ENCODE measurements at regions not wholly inside any gene's neighbourhood (a gene's known extent, or its start where the extent isn't known, plus 50 kb on each side); places are given as distances from the start of the nearest gene placed in this dataset.

DNA sequence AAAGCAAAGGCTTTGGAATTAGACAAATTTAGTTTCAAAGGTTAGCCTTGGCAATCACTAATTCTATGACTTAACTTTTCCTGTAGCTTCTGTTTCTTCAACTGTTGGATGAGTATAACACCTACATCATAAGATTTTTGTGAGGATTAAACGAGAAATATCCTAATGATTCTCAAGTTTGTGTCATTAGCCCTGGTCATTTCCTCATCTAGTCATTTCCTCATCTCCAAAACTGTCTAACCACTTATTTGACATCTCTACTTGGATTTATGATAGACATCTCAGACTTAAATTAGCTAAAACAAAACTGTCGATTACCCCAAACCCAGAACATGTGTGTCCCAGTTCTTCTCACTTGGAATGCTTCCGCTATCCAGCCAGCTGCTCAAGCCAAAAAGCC is 80.2 kb upstream of the CHODL start (continued):
- TF ChIP-seq CLOCK (CRISPR knock-in tag; IDR thresholded peaks at IDR 0.05; ENCODE audit: borderline replicate concordance) (no peak), MIER1 (IDR thresholded peaks at IDR 0.05; ENCODE audit: low read depth) (no peak), RBM14 (IDR thresholded peaks at IDR 0.05; ENCODE audit: borderline replicate concordance, insufficient read depth, low read depth, low read length) (no peak), HNRNPLL (IDR thresholded peaks at IDR 0.05; ENCODE audit: low read depth, low read length, poor library complexity, severe bottlenecking) (no peak), SLC30A9 (CRISPR knock-in tag; IDR thresholded peaks at IDR 0.05) (no peak), SNAPC5 (CRISPR knock-in tag; IDR thresholded peaks at IDR 0.05) (no peak), HDAC6 (IDR thresholded peaks at IDR 0.05; ENCODE audit: low read depth, low read length) (no peak), E2F1 (CRISPR knock-in tag; IDR thresholded peaks at IDR 0.05) (no peak), SETDB1 (IDR thresholded peaks at IDR 0.05; ENCODE audit: low read length) (no peak), GATA2 (CRISPR knock-in tag; IDR thresholded peaks at IDR 0.05) (no peak), GATAD2B (IDR thresholded peaks at IDR 0.05; ENCODE audit: borderline replicate concordance) (no peak), SAFB (IDR thresholded peaks at IDR 0.05; ENCODE audit: borderline replicate concordance, low read depth, low read length) (no peak), MAX (CRISPR knock-in tag; IDR thresholded peaks at IDR 0.05) (no peak), RNF2 (IDR thresholded peaks at IDR 0.05) (no peak), XRCC4 (IDR thresholded peaks at IDR 0.05; ENCODE audit: extremely low read depth, insufficient read depth, insufficient read length) (no peak), MCM7 (IDR thresholded peaks at IDR 0.05) (no peak)
- TF ChIP-seq, protein P1, sequence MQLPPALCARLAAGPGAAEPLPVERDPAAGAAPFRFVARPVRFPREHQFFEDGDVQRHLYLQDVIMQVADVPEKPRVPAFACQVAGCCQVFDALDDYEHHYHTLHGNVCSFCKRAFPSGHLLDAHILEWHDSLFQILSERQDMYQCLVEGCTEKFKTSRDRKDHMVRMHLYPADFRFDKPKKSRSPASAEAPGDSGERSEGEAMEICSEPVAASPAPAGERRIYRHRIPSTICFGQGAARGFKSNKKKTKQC (CRISPR knock-in tag; IDR thresholded peaks at IDR 0.05), result no peak
